ENCODE measurements at regions not wholly inside any gene's neighbourhood (a gene's known extent, or its start where the extent isn't known, plus 50 kb on each side); places are given as distances from the start of the nearest gene placed in this dataset.

DNA sequence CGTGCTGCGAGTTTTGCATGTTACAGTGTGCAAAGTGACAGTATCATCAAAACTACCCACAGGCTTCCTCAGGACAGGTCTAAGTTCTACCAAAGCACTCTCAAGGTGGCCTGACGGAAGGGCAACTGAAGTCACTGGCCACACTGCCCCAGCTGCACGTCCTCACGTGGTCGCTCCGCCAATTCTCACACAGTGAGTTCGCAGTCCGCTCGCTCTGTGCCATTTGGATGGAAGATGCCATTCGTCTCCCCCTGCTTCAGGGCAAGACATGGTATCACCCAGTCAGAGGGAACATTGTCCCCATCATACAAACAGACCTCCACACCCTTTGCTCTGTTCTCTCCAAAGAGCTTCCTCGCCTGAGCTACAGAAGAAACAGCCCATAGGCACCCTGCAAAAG is 109.6 kb upstream of the COBL start:
- TF ChIP-seq POLR2A (IDR thresholded peaks at IDR 0.05; ENCODE audit: control extremely low read depth in 1 of 2, low read depth in 2 of 2, low read length in 2 of 2) (no peak), CHD1 (IDR thresholded peaks at IDR 0.05; ENCODE audit: low read depth, low read length) (no peak), TAF1 (IDR thresholded peaks at IDR 0.05; ENCODE audit: low read depth, low read length) (no peak), ATF2 (IDR thresholded peaks at IDR 0.05; ENCODE audit: low read length) (no peak), TBP (IDR thresholded peaks at IDR 0.05; ENCODE audit: low read depth, low read length) (no peak), ZNF274 (IDR thresholded peaks at IDR 0.05; ENCODE audit: borderline replicate concordance, extremely low read depth, low read length) (no peak), BCL11A (IDR thresholded peaks at IDR 0.05; ENCODE audit: low read depth in 2 of 2, low read length in 2 of 2) (no peak), TEAD4 (IDR thresholded peaks at IDR 0.05; ENCODE audit: low read depth, low read length) (no peak), RAD21 (IDR thresholded peaks at IDR 0.05 in 1 of 2, conservative IDR thresholded peaks at IDR 0.05 in 1 of 2; ENCODE audit: low read depth in 2 of 2, low read length in 2 of 2) (no peak)
- TF ChIP-seq, protein P1, sequence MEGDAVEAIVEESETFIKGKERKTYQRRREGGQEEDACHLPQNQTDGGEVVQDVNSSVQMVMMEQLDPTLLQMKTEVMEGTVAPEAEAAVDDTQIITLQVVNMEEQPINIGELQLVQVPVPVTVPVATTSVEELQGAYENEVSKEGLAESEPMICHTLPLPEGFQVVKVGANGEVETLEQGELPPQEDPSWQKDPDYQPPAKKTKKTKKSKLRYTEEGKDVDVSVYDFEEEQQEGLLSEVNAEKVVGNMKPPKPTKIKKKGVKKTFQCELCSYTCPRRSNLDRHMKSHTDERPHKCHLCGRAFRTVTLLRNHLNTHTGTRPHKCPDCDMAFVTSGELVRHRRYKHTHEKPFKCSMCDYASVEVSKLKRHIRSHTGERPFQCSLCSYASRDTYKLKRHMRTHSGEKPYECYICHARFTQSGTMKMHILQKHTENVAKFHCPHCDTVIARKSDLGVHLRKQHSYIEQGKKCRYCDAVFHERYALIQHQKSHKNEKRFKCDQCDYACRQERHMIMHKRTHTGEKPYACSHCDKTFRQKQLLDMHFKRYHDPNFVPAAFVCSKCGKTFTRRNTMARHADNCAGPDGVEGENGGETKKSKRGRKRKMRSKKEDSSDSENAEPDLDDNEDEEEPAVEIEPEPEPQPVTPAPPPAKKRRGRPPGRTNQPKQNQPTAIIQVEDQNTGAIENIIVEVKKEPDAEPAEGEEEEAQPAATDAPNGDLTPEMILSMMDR (IDR thresholded peaks at IDR 0.05; ENCODE audit: control extremely low read depth in 1 of 3, insufficient read depth in 1 of 3, low read depth in 1 of 3, low read length in 3 of 3): no peak
- TF ChIP-seq, protein P2, sequence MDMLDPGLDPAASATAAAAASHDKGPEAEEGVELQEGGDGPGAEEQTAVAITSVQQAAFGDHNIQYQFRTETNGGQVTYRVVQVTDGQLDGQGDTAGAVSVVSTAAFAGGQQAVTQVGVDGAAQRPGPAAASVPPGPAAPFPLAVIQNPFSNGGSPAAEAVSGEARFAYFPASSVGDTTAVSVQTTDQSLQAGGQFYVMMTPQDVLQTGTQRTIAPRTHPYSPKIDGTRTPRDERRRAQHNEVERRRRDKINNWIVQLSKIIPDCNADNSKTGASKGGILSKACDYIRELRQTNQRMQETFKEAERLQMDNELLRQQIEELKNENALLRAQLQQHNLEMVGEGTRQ (IDR thresholded peaks at IDR 0.05; ENCODE audit: low read length): no peak

All from H1 (cell line).